GM12865 (cell line): ENCODE measurements at regions not wholly inside any gene's neighbourhood (a gene's known extent, or its start where the extent isn't known, plus 50 kb on each side); places are given as distances from the start of the nearest gene placed in this dataset.

Experiments
- DNase-seq: peaks from one replicate; pipeline ENCODE4 v3.0.0; 2010; ENCODE audit warnings: low read depth
- H3K4me3 ChIP-seq: 2 replicates; pipeline ENCODE4 v1.5.1; 2011; ENCODE audit warnings: mild to moderate bottlenecking, low read depth, low read length, control low read depth
- CTCF ChIP-seq: IDR thresholded peaks from 2 replicates; pipeline ENCODE4 v1.5.1; 2011; ENCODE audit warnings: low read length, control low read depth, low read depth, inconsistent platforms; ENCODE audit not compliant: insufficient read depth; ENCODE audit errors: missing control alignments

- DNase-seq = no peak
- no peak overlapping the region for H3K4me3 ChIP-seq
- TF ChIP-seq CTCF = no peak
These were observed 148.0 kb downstream of the SLC38A4 start for GRCh38 chr12:46677749-46678148.

- DNase-seq = no peak
These were observed 148.8 kb downstream of the SLC38A4 start for GRCh38 chr12:46676797-46677520.

DNA sequence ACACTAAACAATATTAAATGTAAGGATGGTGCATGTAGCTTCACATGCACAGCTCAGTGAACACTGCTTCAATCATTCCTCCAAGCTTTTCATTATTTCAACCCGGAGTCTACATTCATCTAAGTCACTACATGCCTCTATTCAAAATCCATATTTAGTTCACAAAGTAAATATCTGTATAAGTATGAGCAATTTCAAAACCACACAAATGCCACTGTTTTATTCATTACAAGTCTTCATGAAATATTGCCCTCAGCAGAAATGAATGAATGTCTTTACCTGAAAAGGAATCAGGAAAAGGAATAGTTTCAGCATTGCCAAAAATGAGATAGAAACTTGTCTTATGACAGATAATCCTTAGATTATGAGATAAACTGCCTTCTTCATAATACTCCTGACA lies 149.4 kb downstream of the SLC38A4 start:
- no peak for DNase-seq
- no peak overlapping the region for H3K4me3 ChIP-seq

More at GRCh38 chr12:46676797-46677520, 148.8 kb downstream of the SLC38A4 start:
- no peak overlapping the region for H3K4me3 ChIP-seq
- TF ChIP-seq CTCF = no peak

DNA sequence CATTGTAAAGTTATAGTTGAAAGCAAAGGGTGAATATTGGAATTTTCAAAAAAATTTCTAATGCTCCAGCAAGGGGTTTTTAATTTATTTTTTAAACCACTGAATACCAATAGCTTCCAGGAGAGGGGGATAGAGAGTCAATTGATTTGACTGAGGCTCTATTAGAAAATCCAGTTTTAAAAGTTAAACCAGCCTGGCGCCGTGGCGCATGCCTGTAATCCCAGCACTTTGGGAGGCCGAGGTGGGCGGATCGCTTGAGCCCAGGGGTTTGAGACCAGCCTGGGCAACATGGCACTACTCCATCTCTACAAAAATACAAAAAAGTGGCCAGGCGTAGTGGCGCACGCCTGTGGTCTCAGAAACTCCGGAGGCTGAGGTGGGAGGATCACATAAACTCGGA lies 150.1 kb downstream of the SLC38A4 start:
- peak; percentile 49 for TF ChIP-seq CTCF
- peak; percentile 38 for DNase-seq

More for the DNA sequence above, 149.4 kb downstream of the SLC38A4 start:
- TF ChIP-seq CTCF = no peak

GRCh38 chr12:46674800-46675199 lies 151.0 kb downstream of the SLC38A4 start:
- no peak for DNase-seq
- TF ChIP-seq CTCF = no peak
- no peak overlapping the region for H3K4me3 ChIP-seq

More for the DNA sequence above, 150.1 kb downstream of the SLC38A4 start:
- H3K4me3 ChIP-seq = no peak overlapping the region

DNA sequence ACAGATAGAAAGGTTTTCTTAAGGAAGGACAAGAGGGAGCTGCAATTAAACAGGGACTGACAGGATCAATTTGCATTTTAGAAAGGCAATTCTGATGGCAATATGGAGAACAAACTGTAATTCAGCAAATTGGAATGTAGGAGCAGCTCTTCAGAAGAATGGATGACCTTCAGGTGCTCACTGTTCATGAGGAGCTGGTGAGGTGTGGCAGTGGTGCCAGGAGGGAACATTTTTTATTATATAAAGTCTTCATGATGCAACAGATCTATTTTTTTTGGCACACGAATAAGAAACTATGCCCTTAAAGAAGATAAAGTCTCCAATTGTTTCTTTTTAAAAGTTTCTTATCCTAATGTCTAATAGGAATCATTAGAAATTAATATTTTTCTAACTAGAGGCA lies 151.7 kb downstream of the SLC38A4 start:
- no peak for TF ChIP-seq CTCF
- H3K4me3 ChIP-seq = no peak overlapping the region
- DNase-seq = no peak

DNA sequence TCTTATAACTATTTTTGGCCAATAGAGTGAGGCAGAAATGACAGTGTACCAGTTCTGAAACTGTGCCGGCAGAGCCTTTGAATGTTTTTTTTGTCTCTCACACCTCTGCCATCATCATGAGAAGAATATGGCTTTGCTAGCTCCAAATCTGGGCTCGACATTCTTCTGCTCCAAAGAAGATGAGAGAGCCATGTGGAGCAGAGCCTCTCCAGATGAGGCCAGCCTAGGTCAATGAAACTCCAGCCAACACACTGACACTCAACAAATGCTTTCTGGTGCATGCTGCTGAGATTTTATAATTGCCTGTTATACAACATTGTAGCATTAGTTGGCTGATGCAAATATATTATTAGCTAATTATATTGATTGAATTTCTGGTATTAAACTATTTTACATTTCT lies 154.7 kb downstream of the SLC38A4 start:
- no peak overlapping the region for H3K4me3 ChIP-seq
- no peak for TF ChIP-seq CTCF

More for the DNA sequence above, 154.7 kb downstream of the SLC38A4 start:
- no peak for DNase-seq
